ENCODE measurements at regions not wholly inside any gene's neighbourhood (a gene's known extent, or its start where the extent isn't known, plus 50 kb on each side); places are given as distances from the start of the nearest gene placed in this dataset.

GRCh38 chr20:50250679-50251382 is 60.2 kb downstream of the CEBPB start:
- no peak for TF ChIP-seq POLR2A (IDR thresholded peaks at IDR 0.05; ENCODE audit: low read length)
- TF ChIP-seq GATA1 (IDR thresholded peaks at IDR 0.05; ENCODE audit: low read depth, low read length), result no peak
